Adrenal gland (tissue), 5 donors: ENCODE measurements at regions not wholly inside any gene's neighbourhood (a gene's known extent, or its start where the extent isn't known, plus 50 kb on each side); places are given as distances from the start of the nearest gene placed in this dataset.

Source experiments
- POLR2A ChIP-seq, 2 donors: fragments of 450-650 bp; IDR thresholded peaks; one replicate each; pipeline ENCODE4 v1.6.1; 2017; ENCODE audit warnings: antibody characterized with exemption in 2 of 2, mild to moderate bottlenecking in 2 of 2, moderate library complexity in 1 of 2
- TF ChIP-seq, protein P1 (sequence below), 6 experiments: fragments of 450-650 bp in 4 of 6; fragments of 200-600 bp in 2 of 6; sonication (generic) in 1 of 6; IDR thresholded peaks; 1 replicate in 5 of 6; 2 replicates in 1 of 6; pipeline versions ENCODE4 v1.5.1 to v1.8.0; 2016 to 2021; ENCODE audit warnings: antibody characterized with exemption in 6 of 6, mild to moderate bottlenecking in 2 of 6, moderate library complexity in 1 of 6
- donor health status: DM: no; HTN: no; CAD: no.

DNA sequence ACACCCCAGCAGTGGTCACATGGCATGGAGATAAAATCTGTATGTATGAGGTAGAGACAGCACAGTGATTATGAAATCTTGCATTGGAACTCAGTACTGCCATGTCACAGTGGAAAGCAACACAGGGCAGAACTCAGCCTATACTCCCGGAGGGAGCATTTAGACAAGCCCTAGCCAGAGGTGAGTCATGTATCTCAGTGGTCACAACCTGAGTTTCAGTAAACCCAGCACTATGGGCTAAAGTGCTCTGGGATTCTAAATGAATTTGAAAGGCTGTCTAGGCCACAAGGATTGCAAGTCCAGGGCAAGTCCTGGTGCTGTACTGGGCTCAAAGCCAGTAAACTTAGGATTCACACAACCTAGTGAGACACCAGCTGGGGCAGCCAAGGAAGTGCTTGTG lies 1717.1 kb upstream of the RAG2 start:
- TF ChIP-seq, protein P1, sequence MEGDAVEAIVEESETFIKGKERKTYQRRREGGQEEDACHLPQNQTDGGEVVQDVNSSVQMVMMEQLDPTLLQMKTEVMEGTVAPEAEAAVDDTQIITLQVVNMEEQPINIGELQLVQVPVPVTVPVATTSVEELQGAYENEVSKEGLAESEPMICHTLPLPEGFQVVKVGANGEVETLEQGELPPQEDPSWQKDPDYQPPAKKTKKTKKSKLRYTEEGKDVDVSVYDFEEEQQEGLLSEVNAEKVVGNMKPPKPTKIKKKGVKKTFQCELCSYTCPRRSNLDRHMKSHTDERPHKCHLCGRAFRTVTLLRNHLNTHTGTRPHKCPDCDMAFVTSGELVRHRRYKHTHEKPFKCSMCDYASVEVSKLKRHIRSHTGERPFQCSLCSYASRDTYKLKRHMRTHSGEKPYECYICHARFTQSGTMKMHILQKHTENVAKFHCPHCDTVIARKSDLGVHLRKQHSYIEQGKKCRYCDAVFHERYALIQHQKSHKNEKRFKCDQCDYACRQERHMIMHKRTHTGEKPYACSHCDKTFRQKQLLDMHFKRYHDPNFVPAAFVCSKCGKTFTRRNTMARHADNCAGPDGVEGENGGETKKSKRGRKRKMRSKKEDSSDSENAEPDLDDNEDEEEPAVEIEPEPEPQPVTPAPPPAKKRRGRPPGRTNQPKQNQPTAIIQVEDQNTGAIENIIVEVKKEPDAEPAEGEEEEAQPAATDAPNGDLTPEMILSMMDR (IDR thresholded peaks at IDR 0.05): no peak
- no peak for TF ChIP-seq POLR2A (IDR thresholded peaks at IDR 0.05)
